ENCODE measurements at regions not wholly inside any gene's neighbourhood (a gene's known extent, or its start where the extent isn't known, plus 50 kb on each side); places are given as distances from the start of the nearest gene placed in this dataset.

- TF ChIP-seq CTCF (IDR thresholded peaks at IDR 0.05; ENCODE audit: borderline replicate concordance, extremely low read depth, low read length, poor library complexity, severe bottlenecking) (no peak), EZH2 (IDR thresholded peaks at IDR 0.05; ENCODE audit: borderline replicate concordance, low read depth, low read length, severe bottlenecking) (no peak)
Observed at GRCh38 chr6:76584121-76584520, 511.7 kb upstream of the IMPG1 start.

Measured in DND-41 (cell line).